SK-N-MC (cell line): ENCODE measurements at regions not wholly inside any gene's neighbourhood (a gene's known extent, or its start where the extent isn't known, plus 50 kb on each side); places are given as distances from the start of the nearest gene placed in this dataset.

ENCODE experiments used
- EZH2 ChIP-seq: fragments of 200-600 bp; sonication (generic); IDR thresholded peaks from one replicate; pipeline ENCODE4 v1.6.1; 2017; ENCODE audit warnings: antibody characterized with exemption
- FOXP2 ChIP-seq: optimal IDR thresholded peaks from 2 replicates; pipeline ENCODE3; 2011; ENCODE audit warnings: mild to moderate bottlenecking, moderate library complexity; ENCODE audit not compliant: insufficient read depth; ENCODE audit errors: extremely low read length, control extremely low read depth
- POLR2AphosphoS5 ChIP-seq: IDR thresholded peaks from 2 replicates; pipeline ENCODE4 v1.6.1; 2012; ENCODE audit warnings: mild to moderate bottlenecking, low read depth, low read length, borderline replicate concordance

GRCh38 chr7:101754424-101755159, 62.8 kb upstream of the CUX1 start:
- no peak for TF ChIP-seq EZH2
- TF ChIP-seq POLR2AphosphoS5, result no peak
- TF ChIP-seq FOXP2, result no peak
